ENCODE measurements at regions not wholly inside any gene's neighbourhood (a gene's known extent, or its start where the extent isn't known, plus 50 kb on each side); places are given as distances from the start of the nearest gene placed in this dataset.

GRCh38 chr7:96775046-96775445 lies 65.4 kb upstream of the SEM1 start (continued):
- TF ChIP-seq ZNF155 (tag by site-specific recombination; IDR thresholded peaks at IDR 0.05) (no peak), PRDM6 (tag by site-specific recombination; IDR thresholded peaks at IDR 0.05) (no peak), ZNF530 (tag by site-specific recombination; IDR thresholded peaks at IDR 0.05; ENCODE audit: low read depth) (no peak), ZNF433 (tag by site-specific recombination; IDR thresholded peaks at IDR 0.05; ENCODE audit: low read depth) (no peak), SCRT2 (tag by site-specific recombination; IDR thresholded peaks at IDR 0.05) (no peak), ZNF510 (tag by site-specific recombination; IDR thresholded peaks at IDR 0.05; ENCODE audit: insufficient replicate concordance) (no peak), ZSCAN4 (tag by site-specific recombination; IDR thresholded peaks at IDR 0.05) (no peak), ZNF23 (tag by site-specific recombination; IDR thresholded peaks at IDR 0.05; ENCODE audit: borderline replicate concordance) (no peak), TCF7L2 (IDR thresholded peaks at IDR 0.05; ENCODE audit: borderline replicate concordance, low read depth, low read length) (no peak)

- ChIA-PET CTCF (interaction anchor here (0.7 kb wide), 1 partner anchor 906 kb away, joined by 3 read pairs; no protein-coding TSS in a partner anchor), POLR2A (no interaction called here)
- Histone ChIP-seq H3K36me3 (ENCODE audit: control insufficient read depth in 2 of 2, insufficient read depth in 1 of 2, low read length in 2 of 2) (no peaks in the 10 kb centered on the region), H3K4me1 (ENCODE audit: control insufficient read depth, insufficient read depth, low read length) (no peaks in the 10 kb centered on the region), H3K27ac (ENCODE audit: extremely low read depth, low read depth, low read length) (no peak overlapping the region), H3K9me3 (ENCODE audit: control insufficient read depth, insufficient read depth, low read depth, low read length) (no peaks in the 10 kb centered on the region), H3K4me3 (ENCODE audit: low read depth, low read length) (no peak overlapping the region)
- TF ChIP-seq ZNF280C (tag by site-specific recombination; IDR thresholded peaks at IDR 0.05) (no peak), REPIN1 (tag by site-specific recombination; IDR thresholded peaks at IDR 0.05; ENCODE audit: low read depth) (no peak), PRDM4 (tag by site-specific recombination; IDR thresholded peaks at IDR 0.05) (no peak), ZNF544 (tag by site-specific recombination; IDR thresholded peaks at IDR 0.05) (no peak), ZNF549 (tag by site-specific recombination; IDR thresholded peaks at IDR 0.05) (no peak), ZNF426 (tag by site-specific recombination; IDR thresholded peaks at IDR 0.05) (no peak), TRIM28 (IDR thresholded peaks at IDR 0.05; ENCODE audit: borderline replicate concordance, low read length) (no peak), REST (tag by site-specific recombination; IDR thresholded peaks at IDR 0.05) (no peak), ZNF510 (tag by site-specific recombination; IDR thresholded peaks at IDR 0.05; ENCODE audit: insufficient replicate concordance) (no peak), ZNF707 (tag by site-specific recombination; IDR thresholded peaks at IDR 0.05) (no peak), ZNF280D (tag by site-specific recombination; IDR thresholded peaks at IDR 0.05) (no peak), ZNF138 (tag by site-specific recombination; IDR thresholded peaks at IDR 0.05; ENCODE audit: borderline replicate concordance) (no peak), ZBTB20 (tag by site-specific recombination; IDR thresholded peaks at IDR 0.05) (no peak)
Observed at GRCh38 chr7:96778263-96778662, 68.6 kb upstream of the SEM1 start.
